HCT116 (cell line): ENCODE measurements at regions not wholly inside any gene's neighbourhood (a gene's known extent, or its start where the extent isn't known, plus 50 kb on each side); places are given as distances from the start of the nearest gene placed in this dataset.

Experiments
- CTCF ChIP-seq, 3 experiments: fragments of 200-600 bp in 1 of 3; sonication (generic) in 1 of 3; IDR thresholded peaks in 2 of 3; conservative IDR thresholded peaks in 1 of 3; 2 replicates each; pipeline ENCODE4 v1.5.1; 2012 to 2017; ENCODE audit warnings: low read depth in 2 of 3, low read length in 2 of 3, antibody characterized with exemption in 1 of 3, borderline replicate concordance in 1 of 3, control low read depth in 1 of 3, mild to moderate bottlenecking in 1 of 3, mixed read lengths in 1 of 3, mixed run types in 1 of 3, moderate library complexity in 1 of 3; ENCODE audit not compliant: insufficient read depth in 1 of 3
- EZH2 ChIP-seq: fragments of 200-600 bp; sonication (generic); IDR thresholded peaks from 2 replicates; pipeline ENCODE4 v1.6.1; 2017; ENCODE audit warnings: antibody characterized with exemption, mixed run types
- EZH2phosphoT487 ChIP-seq: fragments of 200-600 bp; IDR thresholded peaks from 2 replicates; pipeline ENCODE4 v1.6.1; 2018; ENCODE audit warnings: antibody characterized with exemption, borderline replicate concordance
- POLR2A ChIP-seq: IDR thresholded peaks from 2 replicates; pipeline ENCODE4 v1.7.0; 2011; ENCODE audit warnings: borderline replicate concordance; ENCODE audit not compliant: insufficient read depth, insufficient read length; ENCODE audit errors: extremely low read depth
- POLR2AphosphoS5 ChIP-seq: IDR thresholded peaks from 2 replicates; pipeline ENCODE4 v1.6.1; 2011; ENCODE audit warnings: mild to moderate bottlenecking, low read depth, low read length, moderate library complexity
- REST ChIP-seq: IDR thresholded peaks from 2 replicates; pipeline ENCODE4 v1.6.1; 2012; ENCODE audit warnings: low read depth
- SIN3A ChIP-seq: IDR thresholded peaks from 2 replicates; pipeline ENCODE4 v1.6.1; 2012; ENCODE audit warnings: low read depth
- SP1 ChIP-seq: IDR thresholded peaks from 2 replicates; pipeline ENCODE4 v1.6.1; 2012; ENCODE audit warnings: low read depth

GRCh38 chr16:16938980-16939379 is 531.8 kb downstream of the XYLT1 start:
- TF ChIP-seq POLR2A (no peak), CTCF (IDR thresholded peaks at IDR 0.05 in 2 of 3, conservative IDR thresholded peaks at IDR 0.05 in 1 of 3; ENCODE audit: borderline replicate concordance in 1 of 3, insufficient read depth in 1 of 3, low read depth in 2 of 3, low read length in 2 of 3) (no peak), SP1 (no peak), SIN3A (no peak), EZH2 (no peak), EZH2phosphoT487 (no peak), REST (no peak), POLR2AphosphoS5 (no peak)
